Gastroesophageal sphincter (tissue), 3 donors: ENCODE measurements at regions not wholly inside any gene's neighbourhood (a gene's known extent, or its start where the extent isn't known, plus 50 kb on each side); places are given as distances from the start of the nearest gene placed in this dataset.

ENCODE experiments used
- CTCF ChIP-seq, 4 experiments: fragments of 200-600 bp in 2 of 4; fragments of 450-650 bp in 2 of 4; sonication (generic) in 1 of 4; IDR thresholded peaks; one replicate each; pipeline ENCODE4 v1.5.1; 2017 to 2019; ENCODE audit warnings: antibody characterized with exemption in 4 of 4, mild to moderate bottlenecking in 2 of 4, moderate library complexity in 2 of 4
- POLR2A ChIP-seq, 2 donors: fragments of 450-650 bp; IDR thresholded peaks; one replicate each; pipeline ENCODE4 v1.6.1; 2017; ENCODE audit warnings: antibody characterized with exemption in 2 of 2, mild to moderate bottlenecking in 2 of 2, moderate library complexity in 1 of 2
- POLR2AphosphoS5 ChIP-seq: sonication (generic); formaldehyde crosslinking; IDR thresholded peaks from one replicate; pipeline ENCODE4 v1.6.1; 2017; ENCODE audit warnings: antibody characterized with exemption

DNA sequence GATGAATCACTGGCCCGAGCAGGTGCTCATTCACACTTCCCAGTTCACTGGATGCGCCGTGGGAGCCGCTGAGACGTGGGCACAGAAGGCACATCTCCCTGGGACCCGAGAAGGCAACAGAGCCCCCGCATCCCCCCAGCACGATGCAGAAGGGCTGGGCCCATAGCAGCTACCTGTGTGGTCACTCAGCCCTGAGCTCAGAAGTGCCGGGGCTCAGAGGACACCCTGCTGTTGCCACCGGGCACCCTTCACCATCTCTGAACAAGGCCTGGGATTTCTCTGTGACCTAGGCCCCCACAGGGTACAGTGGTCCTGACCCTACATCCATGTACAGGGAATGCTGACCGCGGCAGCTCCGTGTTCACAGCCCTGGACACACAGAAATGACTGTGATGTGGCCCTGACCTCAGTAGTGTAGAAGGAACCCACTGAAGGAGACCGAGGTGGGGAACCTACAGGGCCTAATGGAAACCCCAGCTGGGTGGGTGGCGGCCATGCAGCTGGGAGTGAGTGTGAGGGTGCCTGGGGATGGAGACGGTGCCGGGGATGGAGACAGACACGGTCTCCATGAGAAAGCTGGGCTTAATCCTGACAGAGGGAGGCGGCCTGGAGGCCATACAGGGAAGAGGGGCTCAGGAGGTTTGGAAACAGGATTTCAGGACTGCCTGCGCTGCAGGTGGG lies 111.9 kb upstream of the OTOS start:
- TF ChIP-seq CTCF (IDR thresholded peaks at IDR 0.05) = no peak
- TF ChIP-seq POLR2A (IDR thresholded peaks at IDR 0.05) = no peak
- TF ChIP-seq POLR2AphosphoS5 = no peak
